GM12874 (cell line): ENCODE measurements at regions not wholly inside any gene's neighbourhood (a gene's known extent, or its start where the extent isn't known, plus 50 kb on each side); places are given as distances from the start of the nearest gene placed in this dataset.

Source experiments
- CTCF ChIP-seq: IDR thresholded peaks from 2 replicates; pipeline ENCODE4 v1.5.1; 2011; ENCODE audit warnings: low read depth, mild to moderate bottlenecking, control low read depth, low read length, moderate library complexity; ENCODE audit not compliant: insufficient read depth

- TF ChIP-seq CTCF: no peak
Observed at GRCh38 chr12:131311764-131312163, 358.1 kb downstream of the ADGRD1 start.

GRCh38 chr12:131312793-131313545, 359.3 kb downstream of the ADGRD1 start:
- no peak for TF ChIP-seq CTCF

GRCh38 chr12:131313635-131314034, 359.9 kb downstream of the ADGRD1 start:
- TF ChIP-seq CTCF: no peak

GRCh38 chr12:131314524-131315090, 360.9 kb downstream of the ADGRD1 start:
- no peak for TF ChIP-seq CTCF

GRCh38 chr12:131315601-131316000, 361.9 kb downstream of the ADGRD1 start:
- TF ChIP-seq CTCF: no peak

GRCh38 chr12:131316388-131316787, 362.7 kb downstream of the ADGRD1 start:
- TF ChIP-seq CTCF: no peak

GRCh38 chr12:131318045-131318685, 364.5 kb downstream of the ADGRD1 start:
- no peak for TF ChIP-seq CTCF
